Breast epithelium (tissue), 4 donors: ENCODE measurements at regions not wholly inside any gene's neighbourhood (a gene's known extent, or its start where the extent isn't known, plus 50 kb on each side); places are given as distances from the start of the nearest gene placed in this dataset.

Source experiments
- DNase-seq, 2 donors: peaks; one replicate each; pipeline ENCODE4 v3.0.0-alpha.2; 2019; ENCODE audit warnings: low spot score in 2 of 2
- H3K27ac ChIP-seq, 2 donors: fragments of 200-600 bp; sonication (generic) in 1 of 2; one replicate each; pipeline ENCODE4 v1.5.1; 2016 to 2019; ENCODE audit warnings: mild to moderate bottlenecking in 1 of 2
- H3K27me3 ChIP-seq, 2 donors: fragments of 200-600 bp; sonication (generic) in 1 of 2; one replicate each; pipeline versions ENCODE4 v1.5.1 to v1.6.0; 2017 to 2019; ENCODE audit warnings: control low read depth in 1 of 2, mild to moderate bottlenecking in 1 of 2
- H3K36me3 ChIP-seq: fragments of 200-600 bp; one replicate; pipeline ENCODE4 v1.5.1; 2019
- H3K4me1 ChIP-seq, 2 donors: fragments of 200-600 bp; sonication (generic); one replicate each; pipeline ENCODE4 v1.5.1; 2016 to 2019; ENCODE audit warnings: control low read depth in 1 of 2
- H3K4me3 ChIP-seq, 3 donors: fragments of 200-600 bp; sonication (generic); 1 replicate in 2 of 3; 2 replicates in 1 of 3; pipeline ENCODE4 v1.5.1; 2016 to 2019; ENCODE audit warnings: mild to moderate bottlenecking in 3 of 3, moderate library complexity in 2 of 3
- H3K9me3 ChIP-seq, 2 donors: fragments of 200-600 bp; sonication (generic) in 1 of 2; one replicate each; pipeline ENCODE4 v1.5.1; 2016 to 2019; ENCODE audit warnings: control low read depth in 1 of 2
- POLR2A ChIP-seq: fragments of 450-650 bp; IDR thresholded peaks from one replicate; pipeline ENCODE4 v1.6.1; 2016; ENCODE audit warnings: antibody characterized with exemption, mild to moderate bottlenecking, moderate library complexity
- POLR2AphosphoS5 ChIP-seq, 3 donors: sonication (generic); formaldehyde crosslinking; IDR thresholded peaks; one replicate each; pipeline ENCODE4 v1.6.1; 2017; ENCODE audit warnings: antibody characterized with exemption in 3 of 3
- intact Hi-C: fragments of 100-400 bp; cut with DNase I; formaldehyde crosslinking; loops from one replicate; pipeline ENCODE4 v1.15.1; 2023; ENCODE audit warnings: low total_unique reads
- TF ChIP-seq, protein P1 (sequence below), 3 donors: fragments of 450-650 bp; IDR thresholded peaks; one replicate each; pipeline ENCODE4 v1.5.1; 2016 to 2017; ENCODE audit warnings: antibody characterized with exemption in 3 of 3, mild to moderate bottlenecking in 3 of 3, moderate library complexity in 3 of 3

DNA sequence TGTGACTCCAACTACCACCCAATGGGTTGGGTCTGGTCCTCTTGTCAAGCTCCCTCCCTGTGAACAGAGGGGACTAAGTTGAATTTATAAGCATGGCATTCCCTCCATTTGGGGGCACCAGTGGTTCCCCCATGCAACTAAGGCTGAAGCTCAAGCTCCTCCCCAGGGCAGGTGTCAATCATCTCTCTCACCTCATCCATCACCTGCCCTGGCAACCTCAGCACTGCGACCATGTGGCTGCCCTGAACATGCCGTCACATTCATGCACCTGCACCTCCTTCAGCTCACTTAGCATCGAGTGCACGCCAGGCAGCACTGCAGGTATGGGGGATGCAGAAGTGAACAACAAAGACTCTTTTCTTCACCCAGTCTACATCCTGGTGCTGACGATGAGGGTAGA is 799.3 kb downstream of the TBC1D22A start:
- Histone ChIP-seq H3K27me3 (peaks cover 0 to 62% of the 10 kb centered on the region in 2 donors), H3K27ac (no peak overlapping the region), H3K4me3 (no peak overlapping the region), H3K9me3 (no peaks in the 10 kb centered on the region), H3K4me1 (no peaks in the 10 kb centered on the region), H3K36me3 (no peaks in the 10 kb centered on the region)
- intact Hi-C loops = no loop called here
- TF ChIP-seq POLR2AphosphoS5 (IDR thresholded peaks at IDR 0.05) = no peak
- TF ChIP-seq, protein P1, sequence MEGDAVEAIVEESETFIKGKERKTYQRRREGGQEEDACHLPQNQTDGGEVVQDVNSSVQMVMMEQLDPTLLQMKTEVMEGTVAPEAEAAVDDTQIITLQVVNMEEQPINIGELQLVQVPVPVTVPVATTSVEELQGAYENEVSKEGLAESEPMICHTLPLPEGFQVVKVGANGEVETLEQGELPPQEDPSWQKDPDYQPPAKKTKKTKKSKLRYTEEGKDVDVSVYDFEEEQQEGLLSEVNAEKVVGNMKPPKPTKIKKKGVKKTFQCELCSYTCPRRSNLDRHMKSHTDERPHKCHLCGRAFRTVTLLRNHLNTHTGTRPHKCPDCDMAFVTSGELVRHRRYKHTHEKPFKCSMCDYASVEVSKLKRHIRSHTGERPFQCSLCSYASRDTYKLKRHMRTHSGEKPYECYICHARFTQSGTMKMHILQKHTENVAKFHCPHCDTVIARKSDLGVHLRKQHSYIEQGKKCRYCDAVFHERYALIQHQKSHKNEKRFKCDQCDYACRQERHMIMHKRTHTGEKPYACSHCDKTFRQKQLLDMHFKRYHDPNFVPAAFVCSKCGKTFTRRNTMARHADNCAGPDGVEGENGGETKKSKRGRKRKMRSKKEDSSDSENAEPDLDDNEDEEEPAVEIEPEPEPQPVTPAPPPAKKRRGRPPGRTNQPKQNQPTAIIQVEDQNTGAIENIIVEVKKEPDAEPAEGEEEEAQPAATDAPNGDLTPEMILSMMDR (IDR thresholded peaks at IDR 0.05) = no peak
- TF ChIP-seq POLR2A = no peak
- DNase-seq = no peak

DNA sequence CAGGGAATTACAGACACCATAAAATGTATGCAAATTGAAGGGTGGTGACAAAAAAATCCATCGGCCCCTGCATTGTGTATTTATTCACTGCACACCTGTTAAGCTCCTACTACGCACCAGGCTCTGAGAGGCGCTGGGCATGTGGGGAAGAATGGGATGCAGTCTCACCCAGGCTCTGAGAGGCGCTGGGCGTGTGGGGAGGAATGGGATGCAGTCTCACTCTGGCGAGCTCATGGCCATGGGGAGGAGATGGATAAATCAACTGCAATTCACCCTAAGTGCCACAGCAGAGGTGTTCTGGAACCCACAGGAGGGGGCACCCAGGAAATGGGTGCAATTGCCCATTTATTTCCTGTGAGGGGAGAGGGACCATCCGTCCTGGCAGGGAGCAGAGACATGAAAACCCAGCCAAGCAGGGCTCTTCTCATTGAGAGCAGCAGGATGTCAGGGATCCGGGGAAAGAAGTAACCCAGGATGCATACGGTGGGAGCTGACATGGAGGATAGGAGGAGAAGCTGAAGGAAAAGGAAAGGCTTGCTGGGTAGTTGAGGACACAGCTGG is 798.7 kb downstream of the TBC1D22A start:
- no peak for DNase-seq
- H3K4me3 ChIP-seq = no peak overlapping the region
- H3K36me3 ChIP-seq = no peaks in the 10 kb centered on the region
- H3K27me3 ChIP-seq = peaks cover 0 to 62% of the 10 kb centered on the region in 2 donors
- H3K27ac ChIP-seq = no peak overlapping the region
- TF ChIP-seq, protein P1 (IDR thresholded peaks at IDR 0.05) = no peak
- TF ChIP-seq POLR2AphosphoS5 (IDR thresholded peaks at IDR 0.05) (no peak), POLR2A (no peak)
- H3K4me1 ChIP-seq = no peaks in the 10 kb centered on the region
- H3K9me3 ChIP-seq = no peaks in the 10 kb centered on the region
- intact Hi-C loops = no loop called here

DNA sequence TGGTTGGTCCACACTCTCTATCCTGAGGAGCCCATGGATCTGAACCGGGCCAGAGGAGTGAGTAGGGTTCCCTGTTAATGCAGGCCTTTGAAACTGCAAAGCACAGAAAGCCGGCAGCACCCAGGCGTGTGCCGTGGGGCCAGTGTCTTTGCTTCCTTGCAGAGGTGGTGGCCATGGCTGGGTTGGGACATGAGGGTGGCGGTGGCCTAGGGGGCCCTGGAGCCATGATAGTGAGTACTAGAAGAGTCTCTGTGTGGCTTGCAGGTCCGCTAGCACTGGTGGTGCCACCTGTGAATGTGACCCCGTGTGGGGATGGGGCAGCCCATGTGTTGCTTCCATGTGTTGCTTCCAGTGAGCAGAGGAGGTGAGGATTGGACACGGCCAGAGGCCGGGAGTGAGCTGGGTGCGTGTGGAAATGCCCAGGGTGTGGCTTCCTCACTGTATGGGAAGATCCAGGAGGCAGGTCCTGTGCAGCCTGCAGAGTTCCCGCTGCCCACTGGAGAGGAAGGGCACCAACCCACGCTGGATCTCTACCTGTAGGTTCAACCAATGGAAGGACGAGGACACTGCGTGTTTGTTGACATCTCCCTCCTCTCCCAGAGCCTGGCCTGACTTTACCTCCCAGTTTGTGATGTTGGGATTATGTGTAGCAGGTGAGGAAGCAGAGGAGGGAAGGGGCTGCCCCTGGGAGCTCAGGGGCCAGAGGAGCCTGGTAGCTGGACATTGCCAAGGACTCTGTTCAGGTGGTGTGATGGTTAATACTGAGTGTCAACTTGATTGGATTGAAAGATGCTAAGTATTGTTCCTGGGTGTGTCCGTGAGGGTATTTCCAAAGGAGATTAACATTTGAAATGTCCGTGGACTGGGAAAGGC is 796.6 kb downstream of the TBC1D22A start:
- Histone ChIP-seq H3K27ac (no peak overlapping the region), H3K9me3 (no peaks in the 10 kb centered on the region), H3K36me3 (no peaks in the 10 kb centered on the region), H3K27me3 (peaks cover 0 to 44% of the 10 kb centered on the region in 2 donors), H3K4me1 (no peaks in the 10 kb centered on the region), H3K4me3 (no peak overlapping the region)
- intact Hi-C loops = no loop called here
- TF ChIP-seq POLR2AphosphoS5 (IDR thresholded peaks at IDR 0.05) = no peak
- DNase-seq = no peak

DNA sequence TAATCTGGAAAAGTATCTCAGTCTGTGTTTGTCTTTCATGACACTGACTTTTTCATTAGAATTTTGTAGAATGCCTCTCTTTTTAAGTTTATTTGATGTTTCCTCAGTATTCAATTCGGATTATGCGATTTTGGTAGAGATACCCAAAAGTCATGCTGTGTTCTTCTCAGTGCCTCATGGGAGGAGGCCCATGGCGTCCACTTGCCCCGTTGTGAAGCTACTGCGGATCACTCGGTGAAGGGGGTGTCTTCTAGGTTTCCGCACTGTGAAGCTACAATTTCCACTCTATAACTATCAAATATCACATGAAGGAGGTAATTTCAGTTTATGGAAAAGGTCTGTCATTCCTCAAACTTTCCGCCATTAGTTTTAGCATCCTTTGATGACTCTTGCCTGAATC is 794.0 kb downstream of the TBC1D22A start:
- Histone ChIP-seq H3K36me3 (no peaks in the 10 kb centered on the region), H3K9me3 (no peaks in the 10 kb centered on the region), H3K27me3 (peaks cover 0 to 44% of the 10 kb centered on the region in 2 donors), H3K27ac (no peak overlapping the region), H3K4me1 (no peaks in the 10 kb centered on the region), H3K4me3 (no peak overlapping the region)
- TF ChIP-seq POLR2AphosphoS5 (IDR thresholded peaks at IDR 0.05) (no peak), POLR2A (no peak)
- TF ChIP-seq, protein P1 (IDR thresholded peaks at IDR 0.05) = no peak
- intact Hi-C loops = no loop called here
- no peak for DNase-seq

DNA sequence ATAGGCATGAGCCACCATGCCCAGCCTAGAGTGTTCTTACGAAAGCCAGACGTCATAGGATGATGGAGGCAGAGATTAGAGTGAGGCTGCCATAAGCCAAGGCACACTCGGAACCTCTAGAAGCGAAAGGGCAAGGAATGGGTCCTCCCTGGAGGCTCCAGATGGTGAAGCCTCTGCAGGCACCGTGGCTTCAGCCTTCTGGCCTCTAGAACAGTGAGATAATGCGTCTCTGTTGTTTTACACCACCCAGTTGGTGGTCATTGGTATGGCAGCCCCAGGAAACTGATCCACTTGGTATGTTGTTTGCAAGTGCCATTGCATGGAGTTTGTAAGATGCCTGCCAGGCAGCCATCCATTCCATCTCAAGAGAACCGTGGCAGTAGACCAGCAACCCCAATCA is 791.0 kb downstream of the TBC1D22A start:
- Histone ChIP-seq H3K4me3 (no peak overlapping the region), H3K9me3 (no peaks in the 10 kb centered on the region), H3K27me3 (peaks cover 0 to 38% of the 10 kb centered on the region in 2 donors), H3K27ac (no peak overlapping the region), H3K36me3 (no peaks in the 10 kb centered on the region), H3K4me1 (no peaks in the 10 kb centered on the region)
- intact Hi-C loops = no loop called here
- DNase-seq = no peak
- TF ChIP-seq POLR2A (no peak), POLR2AphosphoS5 (IDR thresholded peaks at IDR 0.05) (no peak)
- TF ChIP-seq, protein P1 (IDR thresholded peaks at IDR 0.05) = no peak
